GM21529 (cell line): ENCODE measurements at regions not wholly inside any gene's neighbourhood (a gene's known extent, or its start where the extent isn't known, plus 50 kb on each side); places are given as distances from the start of the nearest gene placed in this dataset.

Experiments
- ATAC-seq: cut with Tn5 transposase; IDR thresholded peaks from one replicate; pipeline ENCODE4 v1.9.1; 2021; ENCODE audit not compliant: unreplicated experiment

DNA sequence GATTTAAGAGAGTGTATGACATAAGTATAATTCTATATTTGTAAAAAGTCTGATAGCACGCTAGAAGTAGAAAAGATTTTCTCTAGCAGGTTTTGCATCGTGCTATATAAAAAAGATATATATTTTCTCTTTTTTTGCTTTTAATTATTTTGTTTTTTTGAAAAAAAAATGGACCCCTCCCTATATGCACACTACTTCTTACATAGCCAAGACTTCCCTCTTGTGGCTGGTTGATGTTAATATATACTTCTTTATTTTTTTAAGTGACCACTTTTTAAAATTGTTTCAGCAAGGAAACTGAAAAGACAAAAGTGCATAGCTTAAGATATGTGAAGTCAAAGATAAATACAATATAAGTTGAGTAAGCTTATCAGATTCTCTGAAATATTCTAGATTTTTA, 1202.8 kb downstream of the DIAPH3 start:
- no peak for ATAC-seq

DNA sequence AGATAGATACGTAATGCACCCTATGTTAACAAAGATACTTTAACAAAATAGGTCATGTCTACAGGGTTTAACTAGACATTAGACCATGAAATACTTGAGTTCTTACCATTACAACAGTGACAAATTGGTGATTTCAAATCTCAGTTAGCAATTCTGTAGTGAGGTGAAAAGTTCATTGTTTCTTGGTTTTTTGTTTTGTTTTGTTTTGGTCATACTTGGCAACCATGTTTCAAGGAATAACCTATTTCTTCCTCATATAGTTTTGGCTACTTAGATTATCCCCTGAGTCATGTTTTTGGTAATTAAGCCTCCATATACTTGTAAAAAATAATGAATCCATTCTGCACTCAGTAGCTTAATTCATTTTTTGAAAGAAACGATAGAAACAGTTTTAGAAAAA, 1200.4 kb downstream of the DIAPH3 start:
- no peak for ATAC-seq

DNA sequence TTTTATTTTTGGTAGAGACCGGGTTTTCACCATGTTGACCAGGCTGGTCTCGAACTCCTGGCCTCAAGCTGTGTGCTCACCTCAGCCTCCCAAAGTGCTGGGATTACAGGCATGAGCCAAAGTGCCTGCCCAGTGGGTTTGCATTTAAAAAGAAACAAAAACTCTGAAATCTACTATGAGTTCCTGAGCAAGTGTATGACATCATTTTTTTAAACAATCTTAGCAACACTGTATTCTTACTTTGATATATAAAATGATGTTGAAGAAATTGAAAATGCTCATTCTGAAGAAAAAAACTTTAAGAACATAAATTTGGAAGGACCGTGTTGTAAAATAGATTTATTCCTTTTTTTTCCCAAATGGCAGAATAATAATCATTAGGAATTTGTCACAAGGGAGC, 1199.7 kb downstream of the DIAPH3 start:
- no peak for ATAC-seq

- ATAC-seq = no peak
Measured at GRCh38 chr13:58977085-58977484, 1186.6 kb downstream of the DIAPH3 start.

- ATAC-seq = no peak
Measured at GRCh38 chr13:58978331-58978730, 1185.4 kb downstream of the DIAPH3 start.

DNA sequence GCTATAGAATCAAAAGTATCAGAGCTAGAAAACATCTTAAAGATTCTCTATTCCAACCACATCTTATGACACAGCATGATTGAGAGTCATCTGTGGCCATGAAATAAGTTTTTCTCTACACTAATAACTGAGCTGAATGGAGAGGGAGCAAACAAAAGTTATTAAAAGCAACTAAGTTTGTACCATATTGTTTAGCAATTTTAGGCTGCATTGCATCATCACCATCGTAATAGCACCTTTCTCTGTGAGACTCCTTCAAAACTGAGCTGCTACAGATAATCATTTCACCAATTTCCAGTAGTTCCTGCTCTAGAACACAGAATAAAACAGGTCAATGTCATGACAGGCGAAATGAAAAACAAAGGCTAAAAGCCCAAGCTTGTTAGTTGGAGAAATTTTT, 1183.9 kb downstream of the DIAPH3 start:
- ATAC-seq = no peak

- ATAC-seq = no peak
Measured at GRCh38 chr13:58985845-58986244, 1177.9 kb downstream of the DIAPH3 start.

GRCh38 chr13:58989556-58989955, 1174.2 kb downstream of the DIAPH3 start:
- ATAC-seq = no peak

DNA sequence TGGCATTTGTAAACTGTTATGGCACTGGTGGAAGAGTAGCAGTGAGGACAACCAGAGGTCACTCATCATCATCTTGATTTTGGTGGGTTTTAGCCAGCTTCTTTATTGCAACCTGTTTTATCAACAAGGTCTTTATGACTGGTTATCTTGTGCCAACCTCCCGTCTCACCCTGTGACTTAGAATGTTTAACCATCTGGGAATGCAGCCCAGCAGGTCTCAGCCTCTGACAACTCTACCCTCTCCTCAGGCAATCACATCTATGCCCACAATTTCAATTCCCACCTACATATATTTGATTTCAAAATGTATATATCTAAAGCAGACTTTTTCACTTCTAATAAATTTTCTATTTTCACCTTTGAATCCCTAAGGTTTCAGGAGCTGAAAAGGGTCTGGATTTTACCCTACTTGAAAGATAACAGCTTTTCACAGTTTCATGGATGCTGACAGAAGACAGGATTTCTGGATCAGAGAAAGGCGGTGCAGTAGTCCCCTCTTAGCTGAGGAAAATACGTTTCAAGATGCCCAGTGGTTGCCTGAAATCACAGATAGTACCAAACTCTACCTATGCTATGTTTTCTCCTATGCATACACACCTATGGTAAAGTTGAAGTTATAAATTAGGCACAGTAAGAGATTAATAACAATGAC, 1171.8 kb downstream of the DIAPH3 start:
- no peak for ATAC-seq

DNA sequence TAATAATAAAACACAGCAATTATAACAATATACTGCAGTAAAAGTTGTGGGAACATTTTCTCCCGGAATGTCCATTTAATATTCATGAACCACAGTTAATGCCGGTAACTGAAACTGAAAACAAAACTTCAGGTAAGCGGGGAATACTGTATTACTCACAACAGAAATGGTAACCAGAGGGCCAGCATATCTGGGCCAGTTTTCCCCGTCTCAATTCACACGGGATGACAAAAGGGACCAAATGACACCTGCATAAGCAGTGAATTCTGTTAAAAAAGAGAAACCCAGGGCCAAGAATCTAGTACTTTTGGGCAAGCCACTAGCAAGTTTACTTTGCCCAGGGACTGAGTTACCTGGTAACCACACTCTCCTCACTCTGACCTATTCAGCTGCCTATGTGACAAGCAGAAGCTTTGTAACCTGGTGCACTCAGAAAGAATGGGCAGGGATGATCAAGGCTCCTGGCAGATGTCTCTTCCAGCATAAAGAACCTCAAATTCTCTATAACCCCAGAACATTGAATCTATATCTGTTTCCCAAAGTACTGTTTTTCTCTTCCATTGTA, 1171.2 kb downstream of the DIAPH3 start:
- no peak for ATAC-seq

DNA sequence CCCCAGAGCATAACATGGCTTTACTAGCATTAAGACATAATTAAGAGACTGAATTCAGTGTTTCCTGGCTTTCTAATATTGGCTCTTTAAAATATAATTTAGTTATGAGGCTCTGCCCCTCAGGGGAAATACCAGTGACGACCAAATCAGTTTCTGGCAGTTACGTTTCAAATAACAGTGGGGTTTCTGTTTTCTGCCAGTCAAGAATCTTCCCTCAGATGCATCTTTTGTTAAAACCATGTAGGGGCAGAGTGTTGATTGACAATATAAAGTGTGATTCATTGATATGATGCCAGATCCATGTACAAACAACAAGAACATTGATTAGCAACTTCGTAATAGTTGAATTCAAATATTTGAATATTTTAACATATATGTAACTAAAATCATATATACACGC, 1169.7 kb downstream of the DIAPH3 start:
- ATAC-seq = no peak

DNA sequence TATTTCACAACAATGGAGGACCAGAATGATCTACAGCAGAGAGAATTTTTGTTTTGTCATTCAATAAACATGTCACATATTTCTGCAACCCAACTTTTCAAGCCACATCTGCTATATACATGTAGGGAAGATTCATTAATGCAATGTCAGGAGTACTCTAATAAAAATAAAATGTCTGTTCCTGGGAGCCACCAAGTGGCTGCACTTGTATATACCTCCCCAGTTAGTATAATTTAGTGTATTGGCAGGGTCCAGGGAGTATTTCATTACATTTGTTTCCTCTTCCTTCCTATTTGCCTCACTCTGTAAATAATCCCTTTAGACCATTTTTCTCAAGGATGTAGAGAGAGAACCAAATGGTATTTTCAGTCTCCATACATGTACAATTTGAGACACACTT, 1169.0 kb downstream of the DIAPH3 start:
- no peak for ATAC-seq

DNA sequence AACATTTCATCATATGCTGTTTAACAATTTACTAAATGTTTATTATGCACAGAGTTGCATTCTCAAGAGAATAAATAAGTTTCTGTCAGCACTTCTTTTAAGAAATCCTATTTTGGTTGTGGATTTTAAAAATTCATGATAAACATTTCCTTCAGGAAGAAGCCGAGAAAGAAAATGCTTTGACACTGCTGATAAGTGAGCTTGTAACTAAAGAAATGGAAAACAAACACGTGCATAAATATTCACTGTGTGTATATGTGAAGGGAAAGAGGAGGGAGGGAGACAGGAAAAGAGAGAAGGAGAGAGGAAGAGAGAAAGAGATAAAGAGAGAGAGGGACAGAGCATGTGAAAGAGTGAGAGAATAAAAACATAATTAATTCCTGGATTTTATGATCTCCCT, 1165.0 kb downstream of the DIAPH3 start:
- no peak for ATAC-seq

DNA sequence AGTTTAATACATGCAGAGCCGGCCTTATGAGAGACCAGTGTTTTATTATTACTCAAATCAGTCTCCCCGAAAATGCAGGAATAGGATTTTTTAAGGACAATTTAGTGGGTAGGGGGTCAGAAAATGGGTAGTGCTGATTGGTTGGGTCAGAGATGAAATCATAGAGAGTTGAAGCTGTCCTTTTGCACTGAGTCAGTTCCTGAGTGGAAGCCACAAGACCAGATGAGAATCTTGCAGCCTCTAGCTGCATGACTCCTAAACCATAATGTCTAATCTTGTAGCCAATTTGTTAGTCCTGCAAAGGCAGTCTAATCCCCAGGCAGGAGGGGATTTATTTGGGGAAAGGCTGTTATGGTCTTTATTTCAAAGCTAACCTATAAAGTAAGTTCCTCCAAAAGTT, 1163.9 kb downstream of the DIAPH3 start:
- ATAC-seq = no peak

DNA sequence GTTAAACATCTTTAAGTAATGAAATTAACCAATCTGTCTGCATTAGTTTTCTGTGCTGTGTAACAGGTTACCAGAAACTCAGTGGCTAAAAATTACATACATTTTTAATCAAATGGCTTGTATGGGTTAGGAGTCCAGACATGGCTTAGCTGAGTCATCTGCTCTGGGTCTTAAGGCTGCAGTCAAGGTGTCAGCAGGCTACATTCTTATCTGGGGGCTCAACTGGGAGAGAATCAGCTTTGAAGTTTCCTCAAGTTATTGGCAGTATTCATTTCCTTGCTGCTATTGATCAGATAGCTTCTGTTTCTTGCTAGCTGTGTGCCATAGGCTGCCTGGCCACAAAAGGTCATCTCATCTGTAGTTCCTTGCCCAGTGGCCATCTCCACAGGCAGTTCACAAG, 1163.0 kb downstream of the DIAPH3 start:
- no peak for ATAC-seq

- no peak for ATAC-seq
Measured at GRCh38 chr13:59012731-59013130, 1151.0 kb downstream of the DIAPH3 start.

DNA sequence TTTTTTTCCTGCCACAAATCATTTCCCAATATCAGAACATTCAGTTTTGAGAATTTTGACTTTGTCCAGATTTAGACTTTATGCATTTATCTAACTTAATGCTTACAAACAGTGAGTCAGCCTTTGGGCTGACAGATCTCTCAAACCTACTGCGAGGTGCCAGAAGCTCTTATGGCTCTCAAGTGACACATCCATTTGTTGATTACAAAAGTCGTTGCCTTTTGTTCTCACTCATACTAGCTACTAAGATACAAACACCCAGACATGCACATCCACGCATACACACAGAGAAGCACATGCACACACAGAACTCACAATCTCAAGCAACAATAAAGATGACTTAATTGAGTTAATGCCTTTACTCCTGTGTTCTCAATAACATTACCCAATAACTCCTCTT, 1147.5 kb downstream of the DIAPH3 start:
- no peak for ATAC-seq

GRCh38 chr13:59024434-59024833, 1139.3 kb downstream of the DIAPH3 start:
- no peak for ATAC-seq

- no peak for ATAC-seq
Measured at GRCh38 chr13:59034198-59034597, 1129.5 kb downstream of the DIAPH3 start.

GRCh38 chr13:59038824-59039223, 1124.9 kb downstream of the DIAPH3 start:
- ATAC-seq = no peak

GRCh38 chr13:59043016-59043415, 1120.7 kb downstream of the DIAPH3 start:
- no peak for ATAC-seq

- no peak for ATAC-seq
Measured at GRCh38 chr13:59047546-59047945, 1116.2 kb downstream of the DIAPH3 start.

- ATAC-seq = no peak
Measured at GRCh38 chr13:59061621-59062020, 1102.1 kb downstream of the DIAPH3 start.
